GM12873 (cell line): ENCODE measurements at regions not wholly inside any gene's neighbourhood (a gene's known extent, or its start where the extent isn't known, plus 50 kb on each side); places are given as distances from the start of the nearest gene placed in this dataset.

ENCODE experiments used
- CTCF ChIP-seq: IDR thresholded peaks from 2 replicates; pipeline ENCODE4 v1.5.1; 2012; ENCODE audit warnings: low read depth, mild to moderate bottlenecking, moderate library complexity, low read length, control low read depth; ENCODE audit not compliant: insufficient read depth; ENCODE audit errors: missing control alignments

DNA sequence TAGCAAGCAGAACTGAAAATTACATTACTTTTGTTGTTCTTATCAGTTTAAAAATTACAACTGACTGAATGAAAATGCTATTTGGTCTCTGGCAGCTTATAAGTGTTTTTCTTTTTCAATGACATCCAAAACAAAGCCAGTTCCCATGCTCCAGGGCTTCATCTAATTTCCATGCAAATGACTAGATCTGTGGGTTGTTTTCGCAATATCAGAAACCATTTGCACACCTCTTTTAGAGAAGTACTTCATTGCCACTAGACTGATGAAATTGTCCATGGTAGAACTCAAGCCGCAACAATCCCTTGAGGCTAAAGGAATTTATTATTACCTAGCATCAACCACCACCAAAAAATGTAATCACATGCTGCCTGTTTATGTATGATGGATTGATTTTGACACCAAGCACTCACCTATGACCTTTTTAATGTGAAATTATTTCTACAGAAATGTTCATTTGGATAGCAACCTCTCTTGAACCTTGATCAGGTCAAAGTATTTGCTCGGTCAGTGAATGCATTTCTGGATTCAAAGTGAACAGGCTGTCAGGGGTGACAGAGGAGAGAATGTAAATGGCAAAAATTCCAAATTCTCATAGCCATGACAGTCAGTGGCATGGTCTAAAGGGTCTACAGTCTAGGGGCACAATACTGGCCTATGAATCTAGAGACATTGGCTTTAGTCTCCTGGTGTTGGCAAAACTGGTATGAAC is 769.3 kb downstream of the SORCS1 start:
- no peak for TF ChIP-seq CTCF

DNA sequence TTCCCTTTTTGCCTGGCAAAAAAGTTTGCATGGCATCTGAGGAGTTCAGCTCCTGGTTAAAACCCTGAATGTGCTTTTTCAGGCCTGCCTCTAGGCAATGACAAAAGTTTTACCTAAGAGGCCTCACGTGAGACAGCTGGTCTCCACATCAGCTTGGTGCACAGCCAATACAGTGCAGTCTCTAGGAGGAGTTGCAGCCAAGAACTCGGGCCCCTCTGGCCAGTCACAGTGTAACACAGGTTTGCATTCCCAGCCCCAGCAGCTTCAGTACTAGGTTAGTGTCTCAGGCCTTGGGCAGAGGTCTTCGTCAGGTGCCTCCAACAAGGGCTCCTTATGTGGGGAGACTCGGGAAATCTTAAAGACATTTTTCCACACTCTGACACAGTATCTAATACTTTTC is 771.7 kb downstream of the SORCS1 start:
- TF ChIP-seq CTCF = no peak

- no peak for TF ChIP-seq CTCF
These were observed 777.4 kb downstream of the SORCS1 start for GRCh38 chr10:106387063-106387462.

DNA sequence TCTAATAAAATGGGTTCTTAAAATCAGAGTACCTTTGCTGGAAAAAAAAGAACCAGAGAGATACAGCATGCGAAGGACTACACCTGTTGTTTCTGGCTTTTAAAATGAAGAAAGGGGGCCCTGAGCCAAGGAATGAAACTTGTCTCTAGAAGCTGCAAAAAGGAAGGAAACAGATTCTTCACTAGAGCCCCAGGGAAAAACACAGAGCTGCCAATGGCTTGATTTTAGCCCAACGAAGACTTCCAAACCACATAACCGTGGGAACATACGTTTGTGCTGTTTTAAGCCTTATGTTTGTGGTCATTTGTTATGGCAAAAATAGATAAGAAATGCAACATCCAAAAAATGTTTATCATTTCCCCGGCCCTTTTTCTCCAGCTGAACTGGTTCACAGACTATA is 780.0 kb downstream of the SORCS1 start:
- TF ChIP-seq CTCF = no peak

GRCh38 chr10:106380706-106381105 is 783.8 kb downstream of the SORCS1 start:
- no peak for TF ChIP-seq CTCF

GRCh38 chr10:106378251-106378650 is 786.3 kb downstream of the SORCS1 start:
- no peak for TF ChIP-seq CTCF

- no peak for TF ChIP-seq CTCF
These were observed 793.8 kb downstream of the SORCS1 start for GRCh38 chr10:106370751-106371150.
